Ovary (tissue), 3 donors: ENCODE measurements at regions not wholly inside any gene's neighbourhood (a gene's known extent, or its start where the extent isn't known, plus 50 kb on each side); places are given as distances from the start of the nearest gene placed in this dataset.

Experiments used
- CTCF ChIP-seq, 3 donors: fragments of 450-650 bp in 2 of 3; fragments of 200-600 bp in 1 of 3; IDR thresholded peaks; one replicate each; pipeline versions ENCODE4 v1.5.1 to v1.8.0; 2016 to 2022; ENCODE audit warnings: antibody characterized with exemption in 3 of 3, mild to moderate bottlenecking in 1 of 3
- POLR2A ChIP-seq: fragments of 450-650 bp; IDR thresholded peaks from one replicate; pipeline ENCODE4 v1.6.1; 2017; ENCODE audit warnings: antibody characterized with exemption, mild to moderate bottlenecking, moderate library complexity
- donor health status: DM: no; HTN: no; CAD: no.

DNA sequence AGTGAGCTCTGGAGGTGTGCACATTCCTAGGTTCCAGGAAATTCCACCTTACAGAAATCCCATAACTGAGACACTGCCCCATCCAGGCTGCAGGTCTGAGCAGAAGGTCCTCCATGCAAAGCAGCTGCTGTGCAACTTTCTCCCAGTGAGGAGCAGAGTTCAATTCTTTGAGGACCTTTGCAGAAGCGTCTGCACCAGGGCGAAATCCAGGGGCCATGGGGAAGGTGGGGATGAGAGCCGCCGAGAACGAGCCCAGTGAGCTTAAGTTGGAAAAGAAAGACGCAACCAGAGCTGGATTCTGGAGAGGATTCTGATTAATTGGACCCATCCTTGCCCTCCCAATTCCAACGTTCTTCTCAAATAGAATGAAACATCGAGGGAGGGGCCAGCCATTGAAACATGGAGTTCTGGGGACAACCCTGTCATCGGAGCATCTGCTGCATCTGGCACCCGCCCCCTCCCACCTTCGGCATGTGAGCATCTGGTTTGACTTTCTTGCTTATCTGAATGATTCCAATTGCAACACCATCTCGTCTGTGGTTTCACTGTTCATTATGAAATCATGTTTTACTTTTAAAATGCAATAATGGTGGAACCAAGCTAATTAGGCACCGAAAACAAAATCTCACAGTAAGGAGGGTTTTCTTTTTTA lies 190.6 kb upstream of the FOXF1 start:
- TF ChIP-seq CTCF (IDR thresholded peaks at IDR 0.05) (no peak), POLR2A (no peak)
